Stimulated activated CD4-positive, alpha-beta T cell treated with anti-CD3 and anti-CD28 coated beads, Interleukin-1b, Interleukin-23, amount 100 ng/mL, for 24 hours (primary cell): ENCODE measurements at regions not wholly inside any gene's neighbourhood (a gene's known extent, or its start where the extent isn't known, plus 50 kb on each side); places are given as distances from the start of the nearest gene placed in this dataset.
"Not testable (repeated sequence)": the region's sequence is repeated elsewhere in the genome, so short reads cannot be mapped to it uniquely, and the experiment has no call there.

Source experiments
- DNase-seq, 4 experiments: peaks; one replicate each; pipeline ENCODE4 v3.0.0-alpha.2; 2020; ENCODE audit warnings: low read depth in 4 of 4, low spot score in 1 of 4

DNA sequence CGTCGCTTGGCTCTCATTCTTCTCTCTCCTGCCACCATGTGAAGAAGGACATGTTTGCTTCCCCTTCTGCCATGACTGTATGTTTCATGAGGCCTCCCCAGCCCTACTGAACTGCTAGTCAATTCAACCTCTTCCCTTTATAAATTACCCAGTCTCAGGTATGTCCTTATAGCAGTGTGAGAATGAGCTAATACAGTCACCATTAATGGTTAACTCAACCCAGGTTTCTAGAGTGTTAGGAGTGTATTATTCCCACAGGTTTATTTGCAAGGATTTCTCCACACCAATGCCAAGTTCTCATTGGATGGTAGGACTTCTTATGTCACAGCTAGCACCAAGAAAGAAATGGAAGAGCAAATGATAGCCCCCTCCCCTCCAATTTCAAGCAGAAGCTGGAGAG is 71.9 kb downstream of the DYNAP start:
- DNase-seq: no peak

DNA sequence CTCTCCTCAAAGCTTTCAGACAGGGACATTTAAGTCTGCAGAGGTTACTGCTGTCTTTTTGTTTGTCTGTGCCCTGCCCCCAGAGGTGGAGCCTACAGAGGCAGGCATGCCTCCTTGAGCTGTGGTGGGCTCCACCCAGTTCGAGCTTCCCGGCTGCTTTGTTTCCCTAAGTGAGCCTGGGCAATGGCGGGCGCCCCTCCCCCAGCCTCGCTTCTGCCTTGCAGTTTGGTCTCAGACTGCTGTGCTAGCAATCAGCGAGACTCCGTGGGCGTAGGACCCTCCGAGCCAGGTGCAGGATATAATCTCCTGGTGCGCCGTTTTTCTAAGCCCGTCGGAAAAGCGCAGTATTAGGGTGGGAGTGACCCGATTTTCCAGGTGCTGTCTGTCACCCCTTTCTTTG is 78.7 kb downstream of the DYNAP start:
- not testable (repeated sequence) for DNase-seq

DNA sequence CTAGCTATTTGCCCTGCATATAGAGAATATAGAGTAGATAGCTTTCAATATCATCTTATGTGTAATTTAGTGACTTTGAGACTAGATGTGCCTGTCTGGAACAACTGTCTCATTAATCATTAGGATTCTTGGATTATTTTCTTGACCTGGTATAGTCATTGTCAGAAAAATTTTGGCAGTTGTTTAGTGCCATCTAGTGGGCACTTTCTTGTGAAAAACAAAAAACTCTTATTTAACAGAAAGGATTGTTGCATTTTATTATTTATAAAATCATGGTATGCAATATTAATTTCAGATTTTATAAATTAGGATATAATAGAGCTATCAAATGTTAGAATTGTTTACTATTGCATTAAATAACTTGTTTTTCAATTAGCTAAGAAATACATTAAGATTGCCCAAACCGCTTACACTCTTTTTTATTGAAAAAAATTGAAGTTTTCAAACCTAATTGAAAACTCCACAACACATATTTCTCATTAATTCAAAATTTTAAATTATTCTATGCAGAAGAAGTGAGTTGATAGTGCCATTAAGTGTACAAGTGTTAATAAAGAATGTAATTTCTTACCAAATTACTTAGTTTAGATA is 80.3 kb downstream of the DYNAP start:
- DNase-seq: no peak

- no peak for DNase-seq
Measured at GRCh38 chr18:54672109-54672508, 81.1 kb downstream of the DYNAP start.

DNA sequence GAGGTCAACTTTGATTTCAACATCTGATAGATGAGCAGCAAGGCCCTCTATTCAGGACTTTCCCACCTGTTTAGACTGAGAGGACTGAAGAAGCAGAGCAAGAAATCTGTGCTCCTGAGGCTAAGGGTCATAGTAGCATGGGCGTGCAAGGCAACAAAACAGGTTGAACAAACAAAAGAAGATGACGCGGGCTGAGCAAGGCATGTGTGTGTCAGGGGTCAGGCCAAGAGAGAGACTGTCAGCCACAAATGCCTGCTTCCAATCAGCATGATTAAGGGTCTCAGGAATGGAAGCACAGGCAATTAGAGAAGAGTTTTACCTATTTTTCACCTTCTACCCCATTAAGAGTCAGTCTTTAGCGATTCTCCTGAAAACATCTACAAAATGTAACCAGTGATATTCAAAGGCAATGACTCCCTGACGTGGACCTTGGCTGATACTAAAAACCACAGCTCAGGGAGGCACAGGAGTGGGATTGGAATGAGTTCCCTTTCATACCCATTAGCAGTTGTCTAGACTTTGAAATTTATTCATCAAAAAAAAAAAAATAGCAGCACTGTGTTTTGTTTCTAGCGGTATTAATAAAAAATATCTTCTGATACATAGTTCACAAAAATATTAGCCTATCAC is 81.9 kb downstream of the DYNAP start:
- DNase-seq: no peak

GRCh38 chr18:54673936-54674335 is 82.9 kb downstream of the DYNAP start:
- DNase-seq: no peak

DNA sequence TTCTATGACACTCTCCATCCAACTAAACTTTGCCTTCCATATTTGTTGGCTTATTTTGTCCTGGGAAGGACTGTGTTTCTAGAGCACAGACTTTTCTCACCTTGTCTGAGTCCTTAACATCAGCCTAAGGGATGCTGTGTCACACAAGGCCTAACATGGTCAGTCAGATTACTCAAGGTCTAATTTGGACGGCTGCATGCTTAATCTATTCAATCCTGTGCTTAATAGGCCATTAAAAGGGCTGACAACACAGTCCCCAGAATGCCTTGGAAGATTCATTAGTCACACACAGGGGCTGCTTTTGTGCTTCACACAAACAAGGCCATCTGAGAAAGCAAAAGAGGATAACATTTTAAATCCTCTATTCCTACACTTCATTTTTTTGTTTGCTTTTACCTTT is 84.0 kb downstream of the DYNAP start:
- DNase-seq: no peak

GRCh38 chr18:54679318-54680149 is 88.5 kb downstream of the DYNAP start:
- no peak for DNase-seq

DNA sequence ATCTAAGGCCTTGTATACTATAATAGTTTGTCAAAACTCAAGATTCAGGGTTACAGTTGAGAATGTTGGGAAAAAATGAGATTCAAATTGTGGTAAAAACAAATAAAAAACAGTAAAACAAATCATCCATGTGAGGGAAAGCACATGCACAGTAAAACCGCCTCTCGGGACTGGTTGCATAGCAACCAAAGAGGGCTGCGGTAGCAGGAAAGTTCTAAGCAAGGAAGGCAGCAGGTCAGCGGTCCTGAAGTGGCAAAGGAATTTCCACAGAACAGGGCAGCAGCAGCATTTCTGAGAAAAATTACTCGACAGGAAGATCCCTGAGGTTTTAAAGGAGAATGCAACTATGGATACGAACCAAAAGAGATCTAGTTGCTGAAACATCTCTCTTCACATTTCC is 93.7 kb downstream of the DYNAP start:
- DNase-seq: no peak

GRCh38 chr18:54689319-54689718 is 98.3 kb downstream of the DYNAP start:
- no peak for DNase-seq

GRCh38 chr18:54690198-54690597 is 99.2 kb downstream of the DYNAP start:
- no peak for DNase-seq

GRCh38 chr18:54692463-54692862 is 101.4 kb downstream of the DYNAP start:
- DNase-seq: no peak

DNA sequence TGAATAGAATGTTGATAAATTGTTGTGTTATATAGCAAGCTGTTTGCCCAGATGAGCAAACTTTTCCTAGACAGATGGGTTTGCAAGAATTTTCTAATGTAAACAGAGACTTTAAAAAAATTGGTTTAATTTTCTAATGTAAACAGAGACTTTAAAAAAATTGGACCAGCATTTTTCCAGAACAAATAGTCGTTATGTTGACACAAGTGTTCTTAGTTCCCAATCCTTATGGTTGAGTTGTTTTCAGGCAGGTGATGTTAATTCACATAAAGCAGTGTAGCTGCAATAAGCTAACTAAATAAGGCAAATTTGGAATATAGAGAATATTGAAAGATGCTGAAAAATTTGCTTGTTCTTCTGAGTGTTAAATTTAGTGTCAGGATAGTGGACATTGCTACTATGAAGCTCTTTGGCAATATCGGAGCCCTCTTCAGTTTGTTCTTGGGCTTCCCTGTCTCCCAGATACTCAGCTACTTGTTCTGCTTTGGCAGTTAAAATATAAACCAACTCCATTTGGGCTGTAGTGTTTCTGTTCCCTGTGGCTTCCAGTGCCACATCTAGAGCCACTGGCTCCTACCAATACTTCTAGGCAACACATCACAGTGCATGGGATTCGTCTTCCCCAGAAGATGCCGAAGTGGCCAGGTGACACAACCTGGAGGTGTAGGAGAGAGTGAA is 105.7 kb downstream of the DYNAP start:
- no peak for DNase-seq

DNA sequence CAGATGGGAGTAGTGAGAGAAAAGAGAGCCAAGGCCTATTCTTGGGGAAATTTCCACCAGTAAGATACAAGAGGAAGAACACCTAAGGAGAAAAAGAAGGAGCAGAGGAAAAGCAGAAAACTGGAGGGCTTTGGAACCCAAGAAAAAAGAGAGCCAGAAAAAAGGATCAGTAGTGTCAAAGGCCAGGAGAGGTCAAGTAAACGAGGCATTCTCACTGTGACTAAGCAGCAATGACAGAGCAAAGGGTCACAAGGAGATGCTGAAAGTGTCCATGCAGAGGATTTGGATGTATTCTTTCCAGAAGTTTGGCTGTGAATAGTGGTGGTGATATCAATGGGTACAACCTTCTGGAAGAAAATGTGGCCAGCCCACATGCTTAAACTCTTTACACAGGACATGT is 109.5 kb downstream of the DYNAP start:
- no peak for DNase-seq

- DNase-seq: no peak
Measured at GRCh38 chr18:54702686-54703085, 111.6 kb downstream of the DYNAP start.

DNA sequence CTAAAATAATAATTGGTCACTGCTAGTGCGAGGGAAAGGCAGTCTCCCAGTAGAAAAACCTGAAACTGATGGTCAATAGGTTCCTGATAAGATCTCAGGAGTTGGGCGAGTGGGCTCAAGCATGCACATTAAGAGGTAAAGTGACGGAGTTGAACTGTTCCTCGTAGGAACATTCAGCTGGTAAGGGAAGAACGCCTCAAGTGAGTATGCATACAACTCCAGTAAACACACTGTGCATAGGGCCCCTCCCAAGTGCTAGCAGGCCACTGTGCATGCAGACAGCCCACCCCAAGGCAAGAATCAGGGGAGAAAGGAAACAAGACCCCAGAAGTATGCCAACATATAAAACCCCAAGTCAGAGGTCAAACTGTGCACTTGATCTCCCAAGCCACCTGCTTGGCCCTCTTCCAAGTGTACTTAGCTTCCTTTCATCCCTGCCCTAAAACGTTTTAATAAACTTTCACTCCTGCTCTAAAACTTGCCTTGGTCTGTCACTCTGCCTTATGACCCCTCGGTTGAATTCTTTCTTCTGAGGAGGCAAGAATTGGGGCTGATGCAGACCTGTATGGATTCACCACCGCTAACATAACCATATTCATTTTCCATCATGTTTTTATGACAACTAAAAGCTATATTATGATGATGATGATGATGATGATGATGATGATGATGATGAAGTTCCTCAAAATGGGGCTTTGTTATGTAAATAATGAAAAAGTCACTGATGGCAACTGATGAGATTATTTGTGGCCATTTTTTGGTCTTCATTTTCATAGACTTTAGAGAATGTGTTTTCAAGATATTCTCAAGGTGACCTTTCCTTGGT is 118.0 kb upstream of the RAB27B start:
- no peak for DNase-seq

- no peak for DNase-seq
Measured at GRCh38 chr18:54710900-54711281, 117.4 kb upstream of the RAB27B start.

GRCh38 chr18:54712306-54712705 is 116.0 kb upstream of the RAB27B start:
- DNase-seq: no peak

DNA sequence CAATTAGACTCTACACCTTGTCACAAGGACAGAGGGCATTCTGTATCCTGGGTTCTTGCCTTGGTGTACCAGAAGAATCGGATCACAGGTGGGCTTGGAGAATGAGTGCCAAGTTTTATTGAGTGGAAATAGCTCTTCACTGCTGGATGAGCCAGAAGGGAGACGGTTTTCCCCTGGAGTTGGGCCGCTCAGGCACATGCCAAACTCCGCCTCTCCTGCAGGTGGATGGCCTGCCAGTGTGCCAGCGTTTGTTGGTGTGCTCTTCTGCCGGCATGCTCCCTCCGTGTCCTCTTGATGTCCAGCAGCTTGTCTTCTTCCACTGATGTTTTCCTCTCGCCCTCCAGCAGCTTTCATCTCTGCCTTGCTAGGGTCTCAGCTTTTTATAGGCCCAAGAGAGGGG is 115.5 kb upstream of the RAB27B start:
- DNase-seq: no peak

- no peak for DNase-seq
Measured at GRCh38 chr18:54713386-54713785, 114.9 kb upstream of the RAB27B start.

- no peak for DNase-seq
Measured at GRCh38 chr18:54714851-54715250, 113.4 kb upstream of the RAB27B start.
